GM12872 (cell line): ENCODE measurements at regions not wholly inside any gene's neighbourhood (a gene's known extent, or its start where the extent isn't known, plus 50 kb on each side); places are given as distances from the start of the nearest gene placed in this dataset.

ENCODE experiments used
- TF ChIP-seq, protein P1 (sequence below): IDR thresholded peaks from 3 replicates; pipeline ENCODE4 v1.5.1; 2011; ENCODE audit warnings: low read depth, mild to moderate bottlenecking, low read length, moderate library complexity; ENCODE audit not compliant: insufficient read depth

DNA sequence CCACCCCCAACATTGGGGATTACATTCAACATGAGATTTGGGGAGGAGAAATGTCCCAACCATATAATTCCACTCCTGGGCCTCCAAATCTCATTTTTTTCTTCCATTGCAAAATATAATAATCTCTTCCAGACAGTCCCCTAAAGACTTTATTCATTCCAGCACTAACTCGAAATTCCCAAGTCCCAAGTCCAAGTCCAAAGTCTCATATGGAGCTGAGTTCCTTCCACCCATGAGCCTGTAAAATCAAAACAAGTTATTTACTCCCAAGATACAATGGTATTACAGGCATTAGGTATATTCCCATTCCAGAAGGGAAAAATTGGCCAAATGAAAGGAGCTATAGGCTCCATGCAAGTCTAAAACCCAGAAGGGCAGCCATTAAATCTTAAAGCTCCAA is 56.7 kb downstream of the P2RY1 start:
- TF ChIP-seq, protein P1, sequence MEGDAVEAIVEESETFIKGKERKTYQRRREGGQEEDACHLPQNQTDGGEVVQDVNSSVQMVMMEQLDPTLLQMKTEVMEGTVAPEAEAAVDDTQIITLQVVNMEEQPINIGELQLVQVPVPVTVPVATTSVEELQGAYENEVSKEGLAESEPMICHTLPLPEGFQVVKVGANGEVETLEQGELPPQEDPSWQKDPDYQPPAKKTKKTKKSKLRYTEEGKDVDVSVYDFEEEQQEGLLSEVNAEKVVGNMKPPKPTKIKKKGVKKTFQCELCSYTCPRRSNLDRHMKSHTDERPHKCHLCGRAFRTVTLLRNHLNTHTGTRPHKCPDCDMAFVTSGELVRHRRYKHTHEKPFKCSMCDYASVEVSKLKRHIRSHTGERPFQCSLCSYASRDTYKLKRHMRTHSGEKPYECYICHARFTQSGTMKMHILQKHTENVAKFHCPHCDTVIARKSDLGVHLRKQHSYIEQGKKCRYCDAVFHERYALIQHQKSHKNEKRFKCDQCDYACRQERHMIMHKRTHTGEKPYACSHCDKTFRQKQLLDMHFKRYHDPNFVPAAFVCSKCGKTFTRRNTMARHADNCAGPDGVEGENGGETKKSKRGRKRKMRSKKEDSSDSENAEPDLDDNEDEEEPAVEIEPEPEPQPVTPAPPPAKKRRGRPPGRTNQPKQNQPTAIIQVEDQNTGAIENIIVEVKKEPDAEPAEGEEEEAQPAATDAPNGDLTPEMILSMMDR: no peak

DNA sequence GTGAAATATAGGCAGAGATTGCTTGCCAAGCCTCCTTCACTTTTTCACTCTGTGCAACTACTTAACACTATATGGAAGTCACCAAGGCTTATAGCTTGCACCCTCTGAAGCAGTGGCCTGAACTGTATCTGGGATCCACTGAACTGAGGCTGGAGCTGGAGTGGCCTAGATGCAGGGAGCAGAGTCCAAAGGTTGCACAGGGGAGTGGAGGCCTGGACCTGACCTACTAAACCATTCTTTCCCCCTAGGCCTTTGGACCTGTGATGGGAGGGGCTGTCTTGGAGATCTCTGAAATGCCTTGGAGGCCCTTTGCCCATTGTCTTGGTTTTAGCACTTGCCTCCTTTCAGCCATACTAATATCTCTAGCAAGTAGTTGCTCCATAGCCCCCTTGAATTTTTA is 57.5 kb downstream of the P2RY1 start:
- TF ChIP-seq, protein P1: no peak

DNA sequence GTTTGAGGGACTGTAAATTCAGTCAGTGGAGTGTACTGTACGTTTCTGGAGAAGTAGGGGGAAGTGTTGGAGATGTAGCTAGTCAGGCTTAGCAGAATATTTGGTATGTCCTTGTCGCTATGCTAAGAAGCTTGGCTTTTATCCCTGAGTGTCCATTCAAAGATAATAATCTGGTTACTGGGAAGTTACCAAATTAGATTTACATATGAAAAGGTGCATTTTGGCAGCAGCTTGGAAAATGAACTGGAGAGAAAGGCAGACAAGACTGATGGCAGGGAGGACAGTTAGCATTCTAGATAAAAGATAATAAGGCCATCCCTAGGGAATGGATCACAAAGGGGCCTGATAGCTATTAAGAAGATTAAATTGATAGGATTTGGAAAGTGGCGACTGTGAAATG is 58.7 kb downstream of the P2RY1 start:
- TF ChIP-seq, protein P1: no peak

DNA sequence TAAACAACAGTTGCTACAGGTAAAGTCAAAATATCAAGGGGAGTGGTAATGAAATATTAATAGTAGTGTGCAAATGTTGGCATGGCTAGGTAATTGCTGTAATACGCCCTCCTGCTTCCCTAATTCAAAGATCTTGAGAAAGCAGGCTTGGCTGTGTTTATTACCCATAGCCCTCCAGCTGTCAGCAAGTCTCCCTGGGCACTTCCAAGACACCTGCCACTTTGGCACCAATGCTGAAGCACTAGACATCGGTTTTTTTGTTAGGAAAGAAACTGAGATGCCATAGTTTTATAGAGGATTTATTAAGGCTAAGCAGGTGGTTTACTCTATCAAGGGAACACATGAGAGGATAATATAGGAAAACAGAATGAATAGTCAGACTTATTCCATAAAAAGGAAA is 64.4 kb downstream of the P2RY1 start:
- TF ChIP-seq, protein P1: no peak

DNA sequence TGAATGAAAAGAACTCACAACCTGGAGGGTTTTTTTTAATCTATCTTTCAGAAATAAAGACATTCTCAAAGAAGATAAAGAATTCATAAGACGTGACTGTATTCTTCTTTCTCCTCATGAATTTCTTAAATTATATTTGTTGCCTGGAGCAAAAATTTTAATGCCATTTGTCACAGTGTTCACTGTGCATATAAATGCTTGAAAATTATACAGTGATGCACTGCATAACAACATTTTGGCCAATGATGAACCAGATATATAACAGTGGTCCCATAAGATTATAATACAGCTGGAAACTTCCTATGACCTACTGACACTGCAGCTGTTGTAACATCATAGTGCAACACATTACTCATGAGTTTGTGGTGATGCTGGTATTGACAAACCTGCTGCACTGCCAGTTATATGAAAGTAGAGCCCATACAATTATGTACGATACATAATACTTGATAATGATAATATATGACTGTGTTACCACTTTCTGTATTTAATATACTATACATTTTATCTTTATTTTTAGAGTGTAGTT is 67.3 kb downstream of the P2RY1 start:
- TF ChIP-seq, protein P1: no peak

- TF ChIP-seq, protein P1: no peak
Measured at GRCh38 chr3:152905631-152906030, 70.7 kb downstream of the P2RY1 start.

GRCh38 chr3:152909180-152909883 is 74.4 kb downstream of the P2RY1 start:
- TF ChIP-seq, protein P1: no peak
